ENCODE measurements at regions not wholly inside any gene's neighbourhood (a gene's known extent, or its start where the extent isn't known, plus 50 kb on each side); places are given as distances from the start of the nearest gene placed in this dataset.

GRCh38 chr4:98781641-98782357 is 123.4 kb upstream of the TSPAN5 start:
- TF ChIP-seq CTCF (IDR thresholded peaks at IDR 0.05) (no peak), EP300 (IDR thresholded peaks at IDR 0.05) (no peak)
